Lower leg skin (tissue), 3 donors: ENCODE measurements at regions not wholly inside any gene's neighbourhood (a gene's known extent, or its start where the extent isn't known, plus 50 kb on each side); places are given as distances from the start of the nearest gene placed in this dataset.

ENCODE experiments used
- POLR2A ChIP-seq, 2 donors: fragments of 450-650 bp; IDR thresholded peaks; one replicate each; pipeline ENCODE4 v1.6.1; 2016 to 2017; ENCODE audit warnings: antibody characterized with exemption in 2 of 2, mild to moderate bottlenecking in 1 of 2, moderate library complexity in 1 of 2
- TF ChIP-seq, protein P1 (sequence below), 3 donors: fragments of 450-650 bp; IDR thresholded peaks; one replicate each; pipeline ENCODE4 v1.5.1; 2016; ENCODE audit warnings: antibody characterized with exemption in 3 of 3, mild to moderate bottlenecking in 3 of 3, moderate library complexity in 2 of 3

DNA sequence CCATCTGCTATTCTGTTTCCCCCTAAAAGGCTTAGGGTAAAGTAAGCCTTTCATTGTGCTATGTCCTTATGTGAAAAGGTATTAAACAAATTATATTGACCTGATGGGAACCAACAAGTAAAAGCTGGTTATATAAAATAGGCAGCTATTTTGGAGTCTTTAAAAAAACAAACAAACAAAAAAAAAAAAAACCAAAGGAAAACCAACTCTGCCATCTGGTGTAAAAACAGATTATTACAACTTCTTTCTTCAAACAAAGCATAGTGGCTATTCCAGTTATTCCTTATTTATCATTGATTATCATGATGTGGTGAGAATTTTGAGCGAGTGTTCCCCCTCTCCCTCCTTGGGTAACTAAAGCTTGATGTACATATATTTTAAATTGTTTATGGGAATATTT, 122.3 kb upstream of the FHL2 start:
- TF ChIP-seq, protein P1, sequence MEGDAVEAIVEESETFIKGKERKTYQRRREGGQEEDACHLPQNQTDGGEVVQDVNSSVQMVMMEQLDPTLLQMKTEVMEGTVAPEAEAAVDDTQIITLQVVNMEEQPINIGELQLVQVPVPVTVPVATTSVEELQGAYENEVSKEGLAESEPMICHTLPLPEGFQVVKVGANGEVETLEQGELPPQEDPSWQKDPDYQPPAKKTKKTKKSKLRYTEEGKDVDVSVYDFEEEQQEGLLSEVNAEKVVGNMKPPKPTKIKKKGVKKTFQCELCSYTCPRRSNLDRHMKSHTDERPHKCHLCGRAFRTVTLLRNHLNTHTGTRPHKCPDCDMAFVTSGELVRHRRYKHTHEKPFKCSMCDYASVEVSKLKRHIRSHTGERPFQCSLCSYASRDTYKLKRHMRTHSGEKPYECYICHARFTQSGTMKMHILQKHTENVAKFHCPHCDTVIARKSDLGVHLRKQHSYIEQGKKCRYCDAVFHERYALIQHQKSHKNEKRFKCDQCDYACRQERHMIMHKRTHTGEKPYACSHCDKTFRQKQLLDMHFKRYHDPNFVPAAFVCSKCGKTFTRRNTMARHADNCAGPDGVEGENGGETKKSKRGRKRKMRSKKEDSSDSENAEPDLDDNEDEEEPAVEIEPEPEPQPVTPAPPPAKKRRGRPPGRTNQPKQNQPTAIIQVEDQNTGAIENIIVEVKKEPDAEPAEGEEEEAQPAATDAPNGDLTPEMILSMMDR (IDR thresholded peaks at IDR 0.05), result peak in 1 of 3 donors; percentile 47
- no peak for TF ChIP-seq POLR2A (IDR thresholded peaks at IDR 0.05)
